H1 (cell line): ENCODE measurements at regions not wholly inside any gene's neighbourhood (a gene's known extent, or its start where the extent isn't known, plus 50 kb on each side); places are given as distances from the start of the nearest gene placed in this dataset.

Experiments used
- CTCF ChIA-PET: fragments of 300-600 bp; sonication (Branson Sonifier 250); formaldehyde crosslinking; loops from one replicate; lab custom pipeline; 2021; ENCODE audit not compliant: partially characterized antibody; lab: Charles Lee
- POLR2A ChIA-PET: fragments of 300-600 bp; sonication (Branson Sonifier 250); formaldehyde crosslinking; loops from one replicate; lab custom pipeline; 2021; ENCODE audit warnings: inconsistent platforms; ENCODE audit not compliant: partially characterized antibody; lab: Charles Lee
- DNase-seq, 2 experiments: peaks; one replicate each; pipeline versions ENCODE4 v3.0.0 to v3.0.0-alpha.2; 2010 to 2022; ENCODE audit warnings: low spot score in 2 of 2, low read depth in 1 of 2, mixed read lengths in 1 of 2
- FAIRE-seq: peaks from 2 replicates; lab custom pipeline; 2011; peaks lifted over from hg19 to GRCh38; lab: Jason Lieb, UNC
- H2AFZ ChIP-seq: 2 replicates; pipeline ENCODE4 v1.8.1; 2012; ENCODE audit warnings: low read length, inconsistent platforms
- H2AK5ac ChIP-seq: 2 replicates; pipeline ENCODE4 v1.6.1; 2013; ENCODE audit warnings: low read depth, low read length
- H2BK120ac ChIP-seq: replicated peaks from 2 replicates; pipeline ENCODE3; 2013; ENCODE audit warnings: low read depth, low read length, inconsistent platforms
- H2BK12ac ChIP-seq: 2 replicates; pipeline ENCODE4 v1.6.1; 2013; ENCODE audit warnings: low read depth, low read length
- H2BK15ac ChIP-seq: 2 replicates; pipeline ENCODE4 v1.6.1; 2013; ENCODE audit warnings: low read length
- H2BK20ac ChIP-seq: 2 replicates; pipeline ENCODE4 v1.6.1; 2013; ENCODE audit warnings: low read length
- H2BK5ac ChIP-seq: 2 replicates; pipeline ENCODE4 v1.6.1; 2013; ENCODE audit warnings: low read depth, low read length
- H3K14ac ChIP-seq: 2 replicates; pipeline ENCODE4 v1.6.1; 2013; ENCODE audit warnings: inconsistent platforms; ENCODE audit not compliant: insufficient read length
- H3K18ac ChIP-seq: 2 replicates; pipeline ENCODE4 v1.6.1; 2013; ENCODE audit warnings: low read length; ENCODE audit errors: extremely low read depth
- H3K23ac ChIP-seq: 2 replicates; pipeline ENCODE4 v1.6.1; 2013; ENCODE audit warnings: inconsistent platforms; ENCODE audit not compliant: insufficient read length
- H3K23me2 ChIP-seq: 2 replicates; pipeline ENCODE4 v1.6.1; 2013; ENCODE audit warnings: low read depth, low read length
- H3K27ac ChIP-seq: 2 replicates; pipeline ENCODE4 v1.6.1; 2011; ENCODE audit warnings: low read depth, low read length, inconsistent platforms
- H3K27me3 ChIP-seq, 4 experiments: replicated peaks in 1 of 4; 1 replicate in 1 of 4; 2 replicates in 3 of 4; pipeline versions ENCODE4 v1.6.1 to v1.8.1; 2011 to 2013; ENCODE audit warnings: low read length in 3 of 4, mild to moderate bottlenecking in 3 of 4, inconsistent platforms in 2 of 4, mixed read lengths in 2 of 4, moderate library complexity in 1 of 4; ENCODE audit not compliant: control insufficient read depth in 3 of 4, insufficient read depth in 3 of 4; ENCODE audit errors: extremely low read depth in 1 of 4
- H3K36me3 ChIP-seq, 4 experiments: 2 replicates each; pipeline versions ENCODE4 v1.6.1 to v1.8.1; 2011 to 2013; ENCODE audit warnings: mild to moderate bottlenecking in 4 of 4, low read length in 3 of 4, moderate library complexity in 2 of 4, control low read depth in 1 of 4, inconsistent platforms in 1 of 4; ENCODE audit not compliant: insufficient read depth in 4 of 4, control insufficient read depth in 2 of 4
- H3K4ac ChIP-seq: replicated peaks from 2 replicates; pipeline ENCODE3; 2013; ENCODE audit warnings: low read length, low read depth, mixed read lengths, inconsistent platforms; ENCODE audit not compliant: insufficient read length
- H3K4me1 ChIP-seq, 4 experiments: replicated peaks in 1 of 4; 1 replicate in 1 of 4; 2 replicates in 3 of 4; pipeline versions ENCODE4 v1.6.1 to v1.8.1; 2011 to 2013; ENCODE audit warnings: low read length in 3 of 4, inconsistent platforms in 2 of 4, mixed read lengths in 1 of 4; ENCODE audit not compliant: insufficient read depth in 4 of 4, control insufficient read depth in 3 of 4
- H3K4me2 ChIP-seq, 2 experiments: 2 replicates each; pipeline versions ENCODE4 v1.6.1 to v1.8.1; 2011 to 2013; ENCODE audit warnings: low read depth in 2 of 2, low read length in 2 of 2, control low read depth in 1 of 2, inconsistent platforms in 1 of 2, mild to moderate bottlenecking in 1 of 2; ENCODE audit not compliant: insufficient read depth in 1 of 2
- H3K4me3 ChIP-seq, 4 experiments: fragments of 200-600, 300-600 bp in 1 of 4; sonication (generic), shearing (Covaris generic), sonication (Bioruptor Twin) in 1 of 4; 2 replicates each; pipeline versions ENCODE4 v1.5.1 to v1.8.1; 2011 to 2016; ENCODE audit warnings: low read length in 4 of 4, low read depth in 3 of 4, control low read depth in 2 of 4, inconsistent platforms in 2 of 4, mild to moderate bottlenecking in 2 of 4, mixed read lengths in 1 of 4, moderate library complexity in 1 of 4; ENCODE audit not compliant: insufficient read depth in 2 of 4; ENCODE audit errors: extremely low read depth in 1 of 4
- H3K56ac ChIP-seq: replicated peaks from 2 replicates; pipeline ENCODE3; 2013; ENCODE audit warnings: low read depth, mild to moderate bottlenecking, mixed read lengths, low read length, inconsistent platforms; ENCODE audit not compliant: insufficient read length
- H3K79me1 ChIP-seq: 2 replicates; pipeline ENCODE4 v1.6.1; 2013; ENCODE audit warnings: low read depth, low read length, control low read depth
- H3K79me2 ChIP-seq, 2 experiments: 2 replicates each; pipeline versions ENCODE4 v1.6.1 to v1.8.1; 2012 to 2013; ENCODE audit warnings: low read length in 2 of 2, mild to moderate bottlenecking in 2 of 2, inconsistent platforms in 1 of 2; ENCODE audit not compliant: insufficient read depth in 2 of 2, control insufficient read depth in 1 of 2
- H3K9ac ChIP-seq, 4 experiments: replicated peaks in 1 of 4; 1 replicate in 1 of 4; 2 replicates in 3 of 4; pipeline versions ENCODE4 v1.6.1 to v1.8.1; 2011 to 2013; ENCODE audit warnings: low read depth in 3 of 4, low read length in 3 of 4, control low read depth in 2 of 4, mild to moderate bottlenecking in 2 of 4, moderate library complexity in 2 of 4, inconsistent platforms in 1 of 4; ENCODE audit errors: extremely low read depth in 1 of 4
- H3K9me3 ChIP-seq, 2 experiments: 2 replicates each; pipeline versions ENCODE4 v1.6.1 to v1.8.1; 2012 to 2013; ENCODE audit warnings: mild to moderate bottlenecking in 2 of 2, moderate library complexity in 2 of 2, control low read depth in 1 of 2, inconsistent platforms in 1 of 2, low read depth in 1 of 2, low read length in 1 of 2, mixed read lengths in 1 of 2; ENCODE audit not compliant: insufficient read depth in 2 of 2
- H4K20me1 ChIP-seq, 2 experiments: replicated peaks in 1 of 2; 2 replicates each; pipeline versions ENCODE3 to v1.8.1; 2011 to 2013; ENCODE audit warnings: inconsistent platforms in 2 of 2, low read length in 2 of 2, mild to moderate bottlenecking in 1 of 2; ENCODE audit not compliant: insufficient read depth in 2 of 2, control insufficient read depth in 1 of 2
- H4K5ac ChIP-seq: 2 replicates; pipeline ENCODE4 v1.6.1; 2013; ENCODE audit warnings: low read length, low read depth, mixed read lengths, inconsistent platforms; ENCODE audit not compliant: insufficient read length
- H4K8ac ChIP-seq: 2 replicates; pipeline ENCODE4 v1.8.0; 2013; ENCODE audit warnings: mild to moderate bottlenecking, moderate library complexity, low read length, inconsistent platforms; ENCODE audit not compliant: insufficient read depth; ENCODE audit errors: extremely low read depth
- H4K91ac ChIP-seq: replicated peaks from 2 replicates; pipeline ENCODE3; 2013; ENCODE audit warnings: low read length, mixed read lengths, inconsistent platforms; ENCODE audit not compliant: insufficient read length
- FOSL1 ChIP-seq: IDR thresholded peaks from 2 replicates; pipeline ENCODE4 v1.6.1; 2011; ENCODE audit warnings: mild to moderate bottlenecking, low read depth, low read length, moderate library complexity; ENCODE audit not compliant: insufficient read depth
- HDAC2 ChIP-seq, 2 experiments: fragments of 300-600 bp in 1 of 2; sonication (generic) in 1 of 2; IDR thresholded peaks; 2 replicates each; pipeline ENCODE4 v1.6.1; 2011 to 2012; ENCODE audit warnings: low read depth in 2 of 2, low read length in 2 of 2, mild to moderate bottlenecking in 2 of 2, moderate library complexity in 2 of 2, borderline replicate concordance in 1 of 2, inconsistent platforms in 1 of 2
- RXRA ChIP-seq: IDR thresholded peaks from 2 replicates; pipeline ENCODE4 v1.6.1; 2011; ENCODE audit warnings: low read depth, mild to moderate bottlenecking, low read length, moderate library complexity; ENCODE audit not compliant: insufficient read depth
- ZNF274 ChIP-seq: IDR thresholded peaks from 2 replicates; pipeline ENCODE4 v1.7.0; 2012; ENCODE audit warnings: low read length, borderline replicate concordance; ENCODE audit errors: extremely low read depth
- WGBS, 2 experiments: shearing (Covaris generic) in 1 of 2; methylation state at CpG; one replicate each; pipeline versions ENCODE4 v1.1.6 to v1.1.7; 2013 to 2015; ENCODE audit warnings: low lambda C conversion rate in 2 of 2, mixed read lengths in 2 of 2, inconsistent platforms in 1 of 2, low coverage in 1 of 2, missing lambda C conversion rate in 1 of 2; ENCODE audit not compliant: insufficient replicate concordance in 2 of 2, insufficient coverage in 1 of 2, insufficient read length in 1 of 2; ENCODE audit errors: extremely low coverage in 1 of 2, missing lambda C conversion rate in 1 of 2; 5-methylcytosine and 5-hydroxymethylcytosine counted together

DNA sequence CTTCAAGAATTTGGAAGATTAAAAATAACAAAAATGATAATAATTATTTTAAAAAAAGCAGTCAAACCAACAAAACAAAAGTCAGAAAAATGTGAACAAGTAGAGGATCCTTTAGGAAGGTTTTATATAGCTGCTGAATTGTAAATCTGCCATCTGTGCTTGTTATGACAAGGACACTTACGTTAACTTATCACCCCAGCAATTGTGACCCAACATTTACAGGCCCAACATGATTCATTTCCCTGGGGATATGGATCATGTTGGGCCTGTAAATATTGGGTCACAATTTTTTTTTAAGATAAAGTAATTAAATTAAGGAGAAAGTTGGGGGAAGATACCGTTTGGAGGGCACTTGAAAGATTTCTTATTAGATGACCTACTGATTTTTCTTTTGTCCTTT is 261.4 kb upstream of the HABP2 start:
- H2BK20ac ChIP-seq, result no peak overlapping the region
- H3K4ac ChIP-seq, result no peak overlapping the region
- no peaks in the 10 kb centered on the region for H3K9me3 ChIP-seq
- H3K56ac ChIP-seq, result no peak overlapping the region
- H2AFZ ChIP-seq, result no peak overlapping the region
- TF ChIP-seq RXRA (no peak), FOSL1 (no peak), HDAC2 (IDR thresholded peaks at IDR 0.05; ENCODE audit: borderline replicate concordance in 1 of 2, low read depth in 2 of 2, low read length in 2 of 2) (no peak), ZNF274 (no peak)
- no peaks in the 10 kb centered on the region for H3K23me2 ChIP-seq
- H3K36me3 ChIP-seq, result no peaks in the 10 kb centered on the region
- H2AK5ac ChIP-seq, result no peak overlapping the region
- H3K18ac ChIP-seq, result no peak overlapping the region
- ChIA-PET CTCF (interaction anchor here (1.0 to 2.4 kb wide), 3 partner anchors 8 to 819 kb away, joined by 3 to 9 read pairs (median 4); no protein-coding TSS in a partner anchor), POLR2A (no interaction called here)
- H2BK12ac ChIP-seq, result no peak overlapping the region
- no peak for DNase-seq
- no peaks in the 10 kb centered on the region; a peak in 1 of 7 replicates for H3K27me3 ChIP-seq
- no peak overlapping the region for H3K23ac ChIP-seq
- H4K8ac ChIP-seq, result no peak overlapping the region
- no peak overlapping the region for H3K27ac ChIP-seq
- no peaks in the 10 kb centered on the region for H3K79me1 ChIP-seq
- H3K9ac ChIP-seq, result no peak overlapping the region
- H3K4me3 ChIP-seq, result no peak overlapping the region
- H4K5ac ChIP-seq, result no peak overlapping the region
- no peak for FAIRE-seq
- no peak overlapping the region for H4K91ac ChIP-seq
- 85% methylated on average over 2 of the region's 2 CpGs; no CpG with 5 or more reads in 1 of the 2 experiments for WGBS, 2 experiments
- H3K79me2 ChIP-seq, result no peaks in the 10 kb centered on the region
- no peak overlapping the region for H3K14ac ChIP-seq
- H2BK15ac ChIP-seq, result no peak overlapping the region
- H2BK120ac ChIP-seq, result no peak overlapping the region
- H3K4me2 ChIP-seq, result no peak overlapping the region
- H3K4me1 ChIP-seq, result no peaks in the 10 kb centered on the region
- no peak overlapping the region for H2BK5ac ChIP-seq
- no peaks in the 10 kb centered on the region for H4K20me1 ChIP-seq
